ENCODE measurements at regions not wholly inside any gene's neighbourhood (a gene's known extent, or its start where the extent isn't known, plus 50 kb on each side); places are given as distances from the start of the nearest gene placed in this dataset.
"Not testable (repeated sequence)": the region's sequence is repeated elsewhere in the genome, so short reads cannot be mapped to it uniquely, and the experiment has no call there.

GRCh38 chr3:35950021-35950420 lies 310.7 kb downstream of the ARPP21 start:
- no peak for DNase-seq

DNA sequence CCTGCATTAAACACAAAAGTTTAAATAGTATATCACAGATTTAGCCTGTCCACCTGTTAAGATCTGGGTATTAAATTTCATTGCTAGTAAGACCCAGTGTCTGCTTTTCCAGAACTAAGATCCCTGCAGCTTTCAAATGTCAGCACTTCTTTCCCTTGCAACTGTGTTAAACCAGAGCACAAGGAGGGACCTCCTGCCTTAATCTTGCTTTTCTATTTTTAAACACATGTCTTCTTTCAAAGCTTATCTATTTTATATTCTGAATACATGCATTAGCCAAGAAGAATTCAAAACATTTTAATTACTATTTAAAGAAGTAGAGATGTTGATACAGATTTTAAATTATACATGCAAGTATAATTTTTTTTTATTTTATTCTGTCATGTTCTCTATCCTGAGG lies 315.1 kb downstream of the ARPP21 start:
- DNase-seq: no peak

DNA sequence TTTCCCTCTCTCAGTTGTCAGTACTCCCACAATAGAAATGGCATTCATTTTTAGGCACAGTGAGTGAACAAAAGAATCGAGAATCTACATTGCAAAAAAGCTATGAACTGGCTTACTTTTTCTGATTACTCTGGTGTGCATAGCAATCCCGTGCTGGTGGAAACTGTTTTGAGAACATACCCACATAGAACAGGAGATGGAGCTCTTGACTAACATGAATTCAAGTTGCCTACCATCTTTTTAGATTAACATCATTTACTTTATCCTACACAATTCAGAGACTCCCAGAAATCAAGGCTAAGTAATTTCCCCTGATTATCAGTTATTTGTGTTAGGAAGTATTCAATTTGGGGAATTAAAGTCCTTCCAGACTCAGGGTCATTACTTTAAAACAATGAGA lies 326.6 kb downstream of the ARPP21 start:
- peak; percentile 23 to 48 for DNase-seq

- DNase-seq: no peak
These were observed 327.5 kb downstream of the ARPP21 start for GRCh38 chr3:35966629-35967464.

DNA sequence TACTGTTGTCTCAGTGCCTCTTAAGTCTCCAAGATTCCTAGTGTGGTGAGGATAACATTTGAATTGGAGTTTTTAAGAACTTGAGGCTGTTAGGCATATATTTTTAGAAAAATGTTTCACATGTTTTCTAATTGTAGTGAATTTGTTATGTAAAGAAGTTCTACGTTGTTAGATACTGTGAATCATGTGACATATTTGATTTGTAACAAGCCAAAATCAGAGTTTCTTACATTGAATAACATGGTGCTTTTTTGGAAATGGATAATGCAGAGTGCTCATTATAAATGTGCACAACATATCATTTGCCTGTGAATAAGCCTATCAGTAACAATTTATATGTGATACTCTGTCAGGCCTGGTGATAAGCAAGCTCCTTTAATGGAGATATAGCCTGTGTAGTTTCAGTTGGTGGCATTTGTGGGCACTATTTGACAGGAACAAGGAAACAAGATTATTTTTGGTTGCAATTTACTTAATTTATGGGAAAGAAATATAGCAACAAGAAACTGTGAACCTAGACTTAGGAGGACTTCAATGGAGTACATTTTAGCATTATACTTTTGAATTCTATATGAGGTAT lies 328.8 kb downstream of the ARPP21 start:
- no peak for DNase-seq

DNA sequence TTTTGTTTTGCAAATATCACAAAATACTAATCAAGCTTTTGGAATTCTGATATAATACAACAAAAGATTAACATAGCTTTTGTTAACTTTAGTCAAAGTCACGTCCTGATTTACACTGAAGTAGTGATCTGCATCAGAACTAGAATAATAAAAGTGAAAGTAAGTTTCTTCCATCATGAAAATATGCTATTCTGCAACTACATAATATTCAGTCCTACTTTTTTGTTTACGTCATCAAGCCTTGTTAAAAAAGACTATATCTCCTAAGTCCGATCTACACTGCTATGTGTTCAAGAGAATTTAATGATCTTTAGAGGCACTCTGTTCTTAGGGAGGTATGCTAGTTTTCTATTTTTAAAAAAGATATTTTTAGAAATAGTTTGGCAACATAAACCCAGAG lies 330.1 kb downstream of the ARPP21 start:
- no peak for DNase-seq

GRCh38 chr3:35970793-35971192 lies 331.5 kb downstream of the ARPP21 start:
- no peak for DNase-seq

DNA sequence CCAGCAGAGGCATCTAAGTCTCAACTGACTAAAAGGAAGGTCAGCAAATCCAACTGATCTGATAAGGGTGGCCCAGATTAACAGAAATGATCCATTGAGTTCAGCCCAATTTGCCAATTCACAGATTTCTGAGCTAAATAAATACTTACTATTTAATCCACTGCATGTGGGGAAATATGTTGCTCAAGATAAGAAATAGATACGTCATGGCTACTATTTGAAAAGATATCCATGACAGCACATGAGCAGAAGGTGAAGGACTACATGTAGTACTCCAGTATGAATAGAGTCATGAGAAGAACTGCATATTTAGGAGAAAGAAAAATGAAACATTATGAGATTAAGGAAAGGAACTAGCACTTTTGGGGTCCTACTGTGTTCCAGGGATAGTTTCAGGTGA lies 332.4 kb downstream of the ARPP21 start:
- DNase-seq: no peak

GRCh38 chr3:35974872-35975271 lies 335.5 kb downstream of the ARPP21 start:
- DNase-seq: no peak

- no peak for DNase-seq
These were observed 346.8 kb downstream of the ARPP21 start for GRCh38 chr3:35986161-35986560.

DNA sequence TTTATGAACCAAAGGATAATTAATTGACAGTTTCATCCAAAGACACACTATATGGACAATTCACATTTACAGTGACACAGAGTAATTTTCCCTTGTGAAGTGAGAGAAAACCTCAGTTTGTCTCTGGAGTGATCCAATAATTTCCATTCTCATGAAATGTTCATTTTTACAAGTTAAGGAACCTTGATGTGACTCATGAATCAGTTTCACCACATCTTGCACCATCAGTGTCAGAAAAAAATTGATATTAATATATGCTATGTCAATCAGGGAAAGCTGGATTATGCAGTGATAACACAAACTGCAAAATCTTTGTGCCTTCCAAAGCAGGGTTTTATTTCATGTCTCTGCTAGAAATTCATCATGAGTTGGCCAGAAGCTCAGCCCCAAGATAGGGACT lies 348.1 kb downstream of the ARPP21 start:
- no peak for DNase-seq

- no peak for DNase-seq
These were observed 352.7 kb downstream of the ARPP21 start for GRCh38 chr3:35992041-35992440.

- DNase-seq: no peak
These were observed 368.5 kb upstream of the STAC start for GRCh38 chr3:36011791-36012190.

GRCh38 chr3:36013425-36013824 lies 366.9 kb upstream of the STAC start:
- no peak for DNase-seq

GRCh38 chr3:36025232-36025631 lies 355.1 kb upstream of the STAC start:
- DNase-seq: no peak

- no peak for DNase-seq
These were observed 347.9 kb upstream of the STAC start for GRCh38 chr3:36032180-36033047.

DNA sequence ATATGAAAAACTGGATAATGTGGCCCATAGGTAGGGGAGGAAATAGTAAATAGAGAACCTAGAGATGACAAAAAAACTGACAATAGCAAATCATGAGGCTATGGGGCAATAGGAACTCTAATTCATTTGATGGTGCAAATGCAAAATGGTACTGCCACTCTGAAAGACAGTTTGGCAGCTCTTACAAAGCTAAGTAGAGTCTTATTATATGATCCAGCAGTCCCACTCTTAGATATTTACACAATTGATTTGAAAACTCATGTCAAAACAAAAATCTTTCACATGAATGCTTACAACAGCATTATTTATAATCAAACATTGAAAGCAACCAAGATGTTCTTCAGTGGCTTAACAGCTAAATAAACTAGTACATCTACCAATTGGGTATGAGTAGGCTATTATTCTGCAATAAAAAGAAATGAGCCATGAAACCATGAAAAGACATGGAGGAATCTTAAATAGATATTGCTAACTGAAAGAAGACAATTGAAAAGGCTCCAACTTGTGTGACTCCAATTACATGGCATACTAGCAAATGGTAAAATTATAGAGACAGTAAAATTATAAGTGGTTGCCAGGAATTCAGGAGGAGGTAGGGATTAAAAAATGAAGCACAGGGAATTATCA lies 321.8 kb upstream of the STAC start:
- DNase-seq: no peak

DNA sequence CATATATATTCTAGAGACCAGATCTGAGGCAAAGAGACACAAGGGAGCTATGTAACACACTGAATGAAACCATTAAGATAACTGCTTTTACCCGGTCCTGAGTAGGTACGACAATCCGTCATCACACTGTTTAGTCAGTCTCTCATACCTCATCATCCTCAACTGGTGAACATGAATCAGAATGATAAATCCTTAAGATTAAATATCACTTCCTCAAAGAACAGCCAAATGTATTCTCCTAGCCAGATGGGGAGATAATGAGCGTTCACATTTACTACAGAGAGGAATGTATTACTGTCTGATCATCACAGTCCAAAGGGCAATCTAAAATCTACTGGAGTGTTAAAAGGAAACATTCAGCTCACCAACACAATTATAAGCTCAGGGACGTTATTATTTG lies 319.4 kb upstream of the STAC start:
- DNase-seq: no peak

DNA sequence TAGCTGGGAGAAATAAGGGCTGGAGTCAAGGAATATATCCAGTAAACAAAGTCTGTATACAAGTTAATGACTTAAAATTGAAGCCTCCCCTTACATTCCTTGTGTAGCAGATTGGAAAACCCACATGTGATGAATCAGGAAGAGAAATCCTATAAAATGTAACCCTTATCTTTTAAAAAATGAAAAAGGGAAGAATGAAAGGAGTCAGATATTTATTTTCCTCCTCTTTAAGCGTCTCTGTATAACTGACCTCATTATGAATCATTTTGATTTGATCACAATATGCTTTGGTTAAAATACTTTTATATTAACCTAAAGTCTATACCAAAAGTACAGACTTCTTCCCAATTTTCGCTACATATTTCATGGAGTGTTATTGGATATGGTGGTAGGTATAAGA lies 316.3 kb upstream of the STAC start:
- DNase-seq: no peak

DNA sequence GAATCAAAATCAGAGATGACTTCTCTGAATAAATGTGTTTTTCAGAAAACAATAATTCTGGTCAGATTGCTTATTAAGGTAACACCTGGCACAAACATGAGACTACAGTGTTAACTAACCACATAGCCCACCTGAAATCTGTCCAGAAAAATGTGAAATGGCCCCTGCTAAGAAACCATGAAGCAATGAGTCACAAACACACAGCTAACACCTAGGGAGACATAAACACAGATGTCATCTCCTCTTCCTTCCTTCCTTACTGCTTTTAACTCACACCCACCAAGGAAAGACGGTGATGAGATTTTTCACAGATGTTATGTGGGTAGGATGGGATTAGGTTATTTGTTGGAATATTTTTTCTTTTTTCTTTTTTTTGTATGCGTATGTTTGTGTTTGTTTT lies 315.0 kb upstream of the STAC start:
- DNase-seq: no peak

DNA sequence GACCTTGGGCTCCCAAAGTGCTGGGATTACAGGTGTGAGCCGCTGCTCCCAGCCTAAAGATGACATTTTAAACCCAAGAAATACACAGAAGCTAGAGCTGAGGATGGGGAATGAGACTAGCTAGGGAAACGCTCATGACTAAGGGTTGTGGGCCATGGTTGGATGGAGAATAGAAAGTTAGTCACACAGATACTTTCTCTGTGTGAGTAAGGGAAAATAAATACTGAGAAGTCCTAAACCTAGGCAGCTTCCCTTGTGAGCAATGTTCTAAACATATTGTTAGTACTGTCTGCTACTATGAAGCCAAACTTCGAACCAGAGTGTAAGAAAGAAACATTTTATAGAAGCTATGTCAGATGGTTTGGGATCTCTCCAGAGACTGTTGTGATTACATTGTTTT lies 304.8 kb upstream of the STAC start:
- DNase-seq: no peak

- DNase-seq: no peak
These were observed 303.0 kb upstream of the STAC start for GRCh38 chr3:36077320-36077719.

DNA sequence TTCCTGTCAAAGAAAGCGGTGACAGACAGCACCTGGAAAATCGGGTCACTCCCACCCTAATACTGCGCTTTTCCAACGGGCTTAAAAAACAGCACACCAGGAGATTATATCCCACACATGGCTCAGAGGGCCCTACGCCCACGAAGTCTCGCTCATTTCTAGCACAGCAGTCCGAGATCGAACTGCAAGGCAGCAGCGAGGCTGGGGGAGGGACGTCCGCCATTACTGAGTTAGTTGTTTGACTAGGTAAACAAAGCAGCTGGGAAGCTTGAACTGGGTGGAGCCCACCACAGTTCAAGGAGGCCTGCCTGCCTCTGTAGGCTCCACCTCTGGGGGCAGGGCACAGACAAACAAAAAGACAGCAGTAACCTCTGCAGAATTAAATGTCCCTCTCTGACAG lies 297.3 kb upstream of the STAC start:
- not testable (repeated sequence) for DNase-seq

All from AML-193 (cell line).